ENCODE measurements at regions not wholly inside any gene's neighbourhood (a gene's known extent, or its start where the extent isn't known, plus 50 kb on each side); places are given as distances from the start of the nearest gene placed in this dataset.

- Histone ChIP-seq H3K27ac (no peak overlapping the region), H3K36me3 (no peaks in the 10 kb centered on the region), H3K4me1 (no peaks in the 10 kb centered on the region), H3K27me3 (no peaks in the 10 kb centered on the region), H3K9me3 (no peaks in the 10 kb centered on the region), H3K4me3 (no peak overlapping the region)
- intact Hi-C loops (cut with DNase I), result no loop called here
- 19% methylated on average over 1 of the region's 1 CpG for WGBS (ENCODE audit: insufficient coverage, low coverage, low lambda C conversion rate, missing lambda C conversion rate)
- ATAC-seq (no peak), DNase-seq (no peak)
- TF ChIP-seq CTCF (IDR thresholded peaks at IDR 0.05) (no peak), POLR2A (IDR thresholded peaks at IDR 0.05) (no peak)
These were observed 439.2 kb downstream of the BTG1 start for GRCh38 chr12:91706466-91706865.

DNA sequence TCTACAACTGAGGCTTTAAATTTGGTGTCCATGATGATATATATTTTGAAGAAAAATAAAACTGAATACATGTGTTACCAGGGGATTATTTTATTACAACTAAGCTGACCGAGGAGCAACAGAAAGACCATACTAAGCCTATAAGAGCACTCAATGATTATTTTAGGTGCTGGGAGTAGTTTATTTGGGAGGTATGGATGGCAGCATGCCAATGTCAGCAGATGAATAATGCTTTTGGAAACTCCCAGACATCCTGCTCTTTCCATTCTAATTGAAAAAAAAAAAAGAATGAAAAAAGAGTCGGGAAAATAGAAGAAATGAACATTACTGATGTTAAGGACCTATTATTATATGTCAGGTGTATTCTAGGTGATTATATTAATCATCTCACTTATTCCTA lies 441.2 kb downstream of the BTG1 start:
- H3K27me3 ChIP-seq, result no peaks in the 10 kb centered on the region
- H3K9me3 ChIP-seq, result no peaks in the 10 kb centered on the region
- no peaks in the 10 kb centered on the region for H3K36me3 ChIP-seq
- H3K4me3 ChIP-seq, result no peak overlapping the region
- WGBS (ENCODE audit: insufficient coverage, low coverage, low lambda C conversion rate, missing lambda C conversion rate), result 87% methylated on average over 2 of the region's 2 CpGs
- no peak for TF ChIP-seq CTCF (IDR thresholded peaks at IDR 0.05)
- no peak for TF ChIP-seq POLR2A (IDR thresholded peaks at IDR 0.05)
- no peak for ATAC-seq
- intact Hi-C loops (cut with DNase I), result no loop called here
- no peak for DNase-seq
- H3K4me1 ChIP-seq, result no peaks in the 10 kb centered on the region
- no peak overlapping the region for H3K27ac ChIP-seq

GRCh38 chr12:91703491-91704283 lies 442.0 kb downstream of the BTG1 start:
- no peaks in the 10 kb centered on the region for H3K4me1 ChIP-seq
- H3K4me3 ChIP-seq, result no peak overlapping the region
- TF ChIP-seq CTCF (IDR thresholded peaks at IDR 0.05), result no peak
- H3K27me3 ChIP-seq, result no peaks in the 10 kb centered on the region
- DNase-seq, result no peak
- H3K27ac ChIP-seq, result no peak overlapping the region
- 65% methylated on average over 2 of the region's 2 CpGs for WGBS (ENCODE audit: insufficient coverage, low coverage, low lambda C conversion rate, missing lambda C conversion rate)
- intact Hi-C loops (cut with DNase I), result no loop called here
- no peaks in the 10 kb centered on the region for H3K9me3 ChIP-seq
- H3K36me3 ChIP-seq, result no peaks in the 10 kb centered on the region
- no peak for ATAC-seq

GRCh38 chr12:91702843-91703425 lies 442.7 kb downstream of the BTG1 start:
- no peaks in the 10 kb centered on the region for H3K27me3 ChIP-seq
- intact Hi-C loops (cut with DNase I), result no loop called here

More at GRCh38 chr12:91702843-91703425, 442.7 kb downstream of the BTG1 start:
- DNase-seq, result no peak
- Histone ChIP-seq H3K4me3 (no peak overlapping the region), H3K4me1 (no peaks in the 10 kb centered on the region), H3K27ac (no peak overlapping the region), H3K36me3 (no peaks in the 10 kb centered on the region), H3K9me3 (no peaks in the 10 kb centered on the region)
- TF ChIP-seq CTCF (IDR thresholded peaks at IDR 0.05), result no peak
- ATAC-seq, result no peak
- 59% methylated on average over 3 of the region's 3 CpGs for WGBS (ENCODE audit: insufficient coverage, low coverage, low lambda C conversion rate, missing lambda C conversion rate)

Measured in right lobe of liver (tissue), 6 donors.